GM18505 (cell line): ENCODE measurements at regions not wholly inside any gene's neighbourhood (a gene's known extent, or its start where the extent isn't known, plus 50 kb on each side); places are given as distances from the start of the nearest gene placed in this dataset.
"Not testable (repeated sequence)": the region's sequence is repeated elsewhere in the genome, so short reads cannot be mapped to it uniquely, and the experiment has no call there.

Experiments
- ATAC-seq: cut with Tn5 transposase; IDR thresholded peaks from one replicate; pipeline ENCODE4 v1.9.1; 2021; ENCODE audit not compliant: unreplicated experiment
- POLR2A ChIP-seq: IDR thresholded peaks from 4 replicates; pipeline ENCODE4 v1.6.1; 2011; ENCODE audit warnings: borderline replicate concordance; ENCODE audit not compliant: insufficient read depth, insufficient read length; ENCODE audit errors: extremely low read depth

DNA sequence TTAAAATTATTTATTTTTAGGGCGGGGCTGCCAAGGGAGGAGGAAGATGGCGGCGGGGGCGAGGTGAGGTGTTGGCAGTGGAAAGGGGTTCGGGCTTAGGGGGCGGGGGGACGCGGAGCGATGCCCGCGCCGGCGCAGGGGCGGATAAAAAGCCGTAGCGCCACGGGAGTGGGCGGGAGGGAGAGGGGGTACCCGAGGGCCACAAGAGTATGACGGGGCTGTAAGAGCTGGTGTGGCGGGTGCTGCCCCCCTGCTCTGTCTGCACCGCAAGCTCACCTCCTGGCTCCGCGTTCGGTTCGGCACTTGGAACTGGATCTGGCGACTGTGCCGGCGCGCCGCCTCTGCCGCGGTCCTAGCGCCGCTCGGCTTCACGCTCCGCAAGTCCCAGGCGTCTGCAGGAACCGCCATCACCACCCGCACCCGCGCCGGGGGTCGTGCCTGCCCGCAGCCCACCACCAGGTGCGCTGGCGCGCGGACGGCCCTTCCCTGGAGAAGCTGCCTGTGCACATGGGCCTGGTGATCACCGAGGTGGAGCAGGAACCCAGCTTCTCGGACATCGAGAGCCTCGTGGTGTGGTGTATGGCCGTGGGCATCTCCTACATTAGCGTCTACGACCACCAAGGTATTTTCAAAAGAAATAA lies 265.2 kb upstream of the SGCG start:
- ATAC-seq = no peak

DNA sequence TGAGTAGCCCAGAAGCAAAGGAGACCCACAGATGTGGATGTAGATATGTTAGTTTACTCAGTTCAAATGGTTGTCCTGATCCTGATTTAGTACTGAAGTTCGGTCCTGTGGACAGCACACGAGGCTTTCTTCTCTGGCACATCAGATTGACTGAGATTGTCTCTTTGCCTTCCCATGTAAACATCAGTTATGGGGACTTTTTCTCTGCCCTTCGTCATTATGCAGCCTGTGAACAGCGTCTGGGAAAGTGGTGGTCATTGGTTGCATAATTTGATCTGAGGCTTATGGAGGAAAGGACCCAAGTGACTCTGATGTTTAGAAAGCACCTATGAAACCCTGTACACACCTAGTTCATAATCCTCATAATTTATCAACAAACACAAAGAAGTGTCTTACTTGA lies 264.5 kb upstream of the SGCG start:
- ATAC-seq = not testable (repeated sequence)

More for the DNA sequence above, 265.2 kb upstream of the SGCG start:
- TF ChIP-seq POLR2A = no peak

DNA sequence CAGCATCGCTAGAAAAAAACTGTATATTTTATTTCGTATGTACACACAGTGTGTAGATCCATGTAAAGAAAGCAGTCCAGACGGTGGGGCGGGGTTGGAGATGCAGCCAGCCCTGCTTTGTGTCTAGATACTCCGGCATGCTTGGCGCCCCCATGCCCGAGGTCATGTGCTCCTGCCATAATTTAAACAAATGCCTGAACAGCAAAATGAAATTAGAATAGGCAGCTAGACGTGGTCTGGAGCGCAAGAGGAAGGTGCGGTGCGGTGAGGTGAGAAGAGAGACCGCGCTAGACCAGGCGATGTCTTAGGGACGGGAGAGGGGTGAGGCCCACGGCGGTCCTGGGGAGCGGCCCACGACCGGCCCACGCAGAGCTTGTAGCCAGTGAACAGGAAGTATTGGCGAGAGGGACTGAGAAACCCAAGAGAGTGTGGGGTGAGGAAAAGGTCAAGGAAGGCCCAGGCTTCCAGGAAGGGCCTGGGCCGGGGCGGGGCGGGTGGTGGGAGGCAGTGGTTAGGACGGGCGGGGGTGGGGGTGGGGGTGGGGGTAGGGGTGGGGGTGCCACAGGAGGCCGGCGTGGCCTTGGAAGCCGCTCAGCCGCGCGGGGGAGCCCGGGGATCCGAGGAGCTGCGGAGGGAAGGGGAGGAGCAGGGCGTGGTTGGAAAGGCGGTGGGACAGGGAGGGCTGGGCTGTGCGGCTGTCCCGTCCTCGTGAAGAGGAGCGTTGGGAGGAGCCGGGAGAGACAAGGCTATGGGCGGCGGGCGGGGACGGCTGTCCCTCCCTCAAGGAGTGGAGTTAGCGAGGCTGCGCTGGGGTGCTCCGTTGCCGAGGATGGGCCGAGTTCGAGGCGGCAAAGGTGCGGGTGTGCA lies 254.7 kb upstream of the SGCG start:
- no peak for TF ChIP-seq POLR2A
- no peak for ATAC-seq

DNA sequence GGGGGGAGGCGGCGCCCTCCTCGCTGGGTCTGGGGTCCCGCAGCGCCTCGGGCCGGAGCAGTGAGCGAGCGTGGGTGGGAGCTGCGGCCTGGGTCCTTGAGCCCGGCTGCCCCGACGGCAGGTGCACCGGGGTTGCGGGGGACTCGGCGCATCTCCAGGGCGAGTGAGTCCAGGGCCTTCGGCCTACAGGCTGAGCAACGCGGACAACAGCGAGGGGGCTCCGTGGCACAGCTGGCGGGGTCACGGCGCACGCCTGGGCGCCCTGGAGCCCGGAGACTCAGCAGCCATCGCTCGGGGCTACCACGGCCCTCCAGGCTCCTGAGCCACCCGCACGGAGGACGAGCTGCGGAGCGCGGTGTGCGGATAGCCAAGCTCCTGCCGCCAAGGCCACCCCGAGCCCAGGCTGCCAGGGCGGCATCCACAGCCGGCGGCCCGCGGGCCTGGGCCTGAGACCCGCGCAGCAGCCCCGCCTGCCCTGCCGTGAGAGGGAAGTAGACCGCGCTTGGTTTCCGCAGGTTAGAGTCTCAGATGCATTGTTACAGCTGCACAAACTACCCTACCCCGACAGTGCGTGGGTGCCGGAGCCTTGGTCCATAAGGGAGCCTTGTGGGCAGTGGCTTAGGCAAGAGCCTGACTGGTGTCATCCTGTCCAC lies 253.9 kb upstream of the SGCG start:
- ATAC-seq = no peak
- TF ChIP-seq POLR2A = no peak

DNA sequence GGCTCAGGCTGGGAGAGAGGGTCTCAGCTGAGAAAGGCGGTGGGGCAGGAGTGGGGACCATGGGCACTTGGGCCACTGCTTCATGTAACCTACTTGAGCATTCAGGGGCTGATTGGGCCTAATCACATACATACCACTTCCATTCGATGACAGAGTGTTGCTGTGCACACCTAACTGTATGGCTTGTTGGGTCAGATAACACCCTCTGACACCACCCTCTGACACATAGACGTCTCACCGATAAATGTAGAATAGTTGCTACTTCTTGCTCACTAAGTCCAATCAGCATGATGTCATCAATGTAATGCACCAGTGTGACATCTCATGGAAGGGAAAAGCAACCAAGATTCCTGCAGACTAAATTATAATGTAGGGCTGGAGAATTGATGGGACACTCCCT lies 252.9 kb upstream of the SGCG start:
- ATAC-seq = not testable (repeated sequence)

DNA sequence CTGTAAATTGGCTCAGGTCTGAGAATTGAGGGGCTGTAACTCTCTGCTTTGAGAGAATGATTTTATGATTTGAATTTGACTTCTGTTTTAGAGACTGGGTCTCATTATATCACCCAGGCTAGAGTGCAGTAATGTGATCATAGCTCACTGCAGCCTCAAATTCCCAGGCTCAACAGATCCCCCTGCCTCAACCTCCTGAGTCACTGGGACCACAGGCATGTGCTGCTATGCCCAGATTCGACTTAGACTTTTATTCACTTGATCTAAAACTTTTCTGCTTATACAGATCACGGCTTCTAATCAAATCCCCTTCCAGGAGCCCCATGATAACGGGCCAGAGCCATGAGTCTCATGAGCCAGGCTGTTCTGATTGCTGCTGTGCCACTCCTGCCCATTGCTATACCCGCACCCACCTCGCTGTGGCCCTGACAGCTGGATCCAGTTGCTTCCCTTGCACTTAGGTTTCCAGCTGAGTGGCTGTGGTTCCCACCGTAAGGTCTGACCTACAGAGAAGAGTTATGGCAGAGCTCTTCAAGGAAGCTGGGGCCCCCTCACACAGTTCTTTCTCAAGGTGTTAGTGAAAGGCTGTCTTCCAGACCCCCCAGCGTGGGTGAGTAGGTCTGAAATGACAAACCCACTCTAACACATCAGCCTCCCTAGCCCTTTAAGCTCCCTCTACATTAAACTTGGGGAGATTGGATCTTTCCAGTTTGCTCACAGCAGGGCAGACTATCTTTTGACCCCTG lies 251.2 kb upstream of the SGCG start:
- no peak for ATAC-seq
- TF ChIP-seq POLR2A = no peak

DNA sequence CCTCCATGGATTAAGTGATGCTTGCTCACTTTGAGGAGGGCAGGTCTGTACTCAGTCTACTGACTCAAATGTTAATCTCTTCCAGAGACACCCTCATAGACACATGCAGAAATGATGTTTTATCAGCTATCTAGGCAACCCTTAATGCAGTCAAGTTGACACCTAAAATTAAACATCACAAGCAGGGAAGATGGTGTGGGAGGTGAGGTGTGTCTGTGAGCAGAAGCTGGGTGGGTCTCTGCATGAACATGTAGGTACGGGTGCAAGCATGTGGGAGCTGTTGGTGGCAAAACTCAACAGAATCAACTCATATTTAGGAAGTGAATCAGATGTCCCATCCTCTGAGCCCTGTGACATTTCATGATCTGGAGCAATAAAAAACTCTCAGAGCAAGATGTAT lies 249.2 kb upstream of the SGCG start:
- ATAC-seq = no peak
- TF ChIP-seq POLR2A = no peak

DNA sequence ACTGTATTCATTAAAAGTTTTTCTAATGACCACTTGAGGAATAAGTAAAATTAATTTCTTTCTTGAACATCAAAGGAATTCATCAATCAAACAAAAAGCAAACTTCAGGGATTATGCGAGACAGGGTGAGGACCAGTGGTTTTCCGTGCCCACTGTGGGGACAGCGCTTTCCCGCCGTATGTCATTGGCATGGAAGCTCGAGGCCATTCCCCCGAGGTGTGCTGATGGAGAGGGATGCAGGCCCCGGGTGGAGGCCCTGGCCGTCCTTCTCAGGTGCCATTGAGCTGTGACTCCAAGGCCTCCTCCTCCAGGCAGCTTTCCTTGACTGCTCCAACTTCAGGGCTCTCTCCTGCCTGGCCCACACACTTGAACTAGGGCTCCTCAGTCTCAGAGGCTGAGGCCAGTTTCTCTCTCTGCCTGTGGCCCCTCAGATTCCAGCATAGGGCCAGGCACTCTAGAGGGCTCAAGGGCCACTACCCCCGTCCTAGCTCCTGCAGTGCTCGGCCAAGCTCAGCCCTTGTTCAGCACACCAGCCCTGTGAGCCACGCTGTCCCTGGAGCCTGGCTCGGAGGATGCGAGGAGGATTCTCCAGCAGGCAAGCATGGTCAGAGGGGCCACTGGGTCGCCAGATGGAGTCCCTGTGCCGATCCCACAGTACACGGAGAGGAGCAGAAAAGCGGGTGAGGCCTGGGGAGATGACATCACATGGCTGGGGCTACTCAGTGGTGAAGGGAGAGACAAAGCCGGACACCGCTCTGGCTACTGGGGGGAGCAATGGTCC lies 248.0 kb upstream of the SGCG start:
- not testable (repeated sequence) for ATAC-seq

DNA sequence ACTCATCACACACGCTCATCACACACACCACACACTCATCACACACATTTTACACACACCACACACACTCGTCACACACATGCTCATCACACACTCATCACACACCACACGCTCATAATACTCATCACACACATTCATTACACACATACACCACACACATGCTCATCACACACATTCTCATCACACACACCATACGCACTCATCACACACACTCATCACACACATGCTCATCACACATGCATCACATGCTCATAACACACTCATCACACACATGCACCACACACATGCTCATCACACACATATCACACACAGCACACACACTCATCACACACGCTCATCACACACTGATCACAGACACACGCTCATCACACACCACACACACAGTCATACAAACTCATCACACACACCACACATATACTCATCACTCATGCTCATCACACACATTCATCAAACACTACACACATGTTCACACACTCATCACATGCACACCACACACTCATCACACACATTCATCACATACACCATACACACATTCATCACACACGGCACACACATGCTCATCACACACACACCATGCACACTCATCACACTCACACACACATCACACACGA lies 247.1 kb upstream of the SGCG start:
- no peak for ATAC-seq
- no peak for TF ChIP-seq POLR2A

DNA sequence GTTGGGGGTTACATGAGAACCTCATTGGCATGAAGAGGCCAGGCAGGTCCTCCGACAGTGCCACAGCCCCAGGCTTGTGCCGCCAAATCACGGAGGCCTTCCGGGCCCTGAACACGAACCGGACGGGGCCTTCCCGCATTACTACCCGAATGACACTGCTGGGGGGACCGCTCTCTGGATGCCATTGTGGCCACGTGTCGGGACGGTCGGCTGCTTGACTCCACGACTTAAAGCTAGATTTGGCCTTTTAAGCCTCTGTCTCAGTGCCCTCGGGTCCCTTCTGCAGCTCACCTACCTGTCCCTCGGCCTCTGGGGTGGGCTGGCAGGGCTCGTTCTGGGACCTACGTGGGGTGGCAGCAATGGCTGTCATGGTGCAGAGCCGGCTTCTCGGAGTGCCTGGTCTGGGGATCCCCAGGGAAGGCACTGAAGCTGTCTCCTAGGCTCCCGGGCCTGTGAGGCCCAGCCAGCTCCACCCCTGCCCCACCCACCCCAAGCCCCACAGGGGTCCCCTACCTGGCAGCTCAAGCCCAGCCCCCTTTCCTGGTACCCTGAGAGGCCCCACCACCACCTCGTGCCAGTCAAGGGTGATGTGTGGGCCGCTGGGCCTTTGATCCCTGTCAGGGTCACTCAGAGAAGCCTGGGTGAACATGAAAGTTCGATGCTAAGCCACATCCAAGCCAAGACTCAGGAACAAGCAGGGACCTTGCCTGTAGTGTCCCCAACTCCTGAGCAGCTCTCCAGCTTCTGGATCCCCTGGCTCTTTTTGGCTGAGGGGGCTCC lies 245.8 kb upstream of the SGCG start:
- no peak for TF ChIP-seq POLR2A
- ATAC-seq = no peak

DNA sequence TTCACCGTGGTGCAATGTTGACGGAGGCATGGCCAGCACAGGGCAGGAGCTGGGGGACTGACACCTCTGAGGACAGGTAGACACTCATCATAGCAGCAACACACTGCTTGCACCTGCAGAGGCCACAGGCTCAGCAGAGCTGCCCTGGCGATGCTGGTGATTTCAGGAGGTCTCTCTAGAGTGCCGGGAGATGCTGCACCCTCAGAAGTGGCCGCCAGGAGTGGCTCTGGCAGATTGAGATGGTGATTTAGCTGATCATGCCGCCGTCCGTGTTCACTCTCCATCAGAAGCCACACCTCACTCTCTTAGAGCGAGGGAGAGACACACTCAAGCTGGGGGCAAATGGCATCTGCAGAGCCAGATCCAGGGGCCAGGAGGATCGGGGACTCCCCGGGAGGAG lies 244.6 kb upstream of the SGCG start:
- no peak for TF ChIP-seq POLR2A
- no peak for ATAC-seq

DNA sequence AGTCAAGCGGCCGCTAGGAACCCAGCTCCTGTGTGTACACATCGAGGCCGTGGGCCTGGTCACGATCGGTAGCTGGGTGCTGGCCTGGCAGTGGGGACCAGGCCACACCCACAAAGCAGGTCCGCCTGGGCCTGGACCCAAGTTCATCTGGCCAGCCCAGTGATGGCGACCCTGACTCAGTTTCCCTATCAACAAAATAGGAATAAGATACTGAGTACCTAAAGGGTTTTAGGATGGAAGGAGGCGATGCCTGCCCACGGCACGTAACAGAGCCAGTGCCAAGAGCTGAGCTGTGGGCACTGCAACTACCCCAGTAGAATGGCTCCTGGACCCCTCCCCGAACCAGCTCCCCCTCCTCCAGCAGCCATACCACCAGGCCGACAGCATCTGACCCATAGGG lies 243.5 kb upstream of the SGCG start:
- no peak for ATAC-seq
- TF ChIP-seq POLR2A = no peak

DNA sequence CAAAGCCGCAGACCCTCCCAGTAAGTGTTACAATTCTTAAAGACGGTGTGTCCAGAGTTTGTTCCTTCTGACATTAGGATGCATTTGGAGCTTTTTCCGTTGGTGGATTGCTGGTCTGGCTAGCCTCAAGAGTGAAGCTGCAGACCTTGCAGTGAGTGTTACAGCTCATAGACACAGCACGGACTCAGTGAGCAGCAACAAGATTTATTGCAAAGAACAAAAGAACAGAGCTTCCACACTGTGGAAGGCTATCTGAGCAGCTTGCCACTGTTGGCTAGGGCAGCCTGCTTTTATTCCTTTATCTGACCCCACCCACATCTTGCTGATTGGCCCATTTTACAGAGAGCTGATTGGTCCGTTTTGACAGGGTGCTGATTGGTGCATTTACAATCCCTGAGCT lies 242.8 kb upstream of the SGCG start:
- no peak for ATAC-seq
- no peak for TF ChIP-seq POLR2A
